ENCODE measurements at regions not wholly inside any gene's neighbourhood (a gene's known extent, or its start where the extent isn't known, plus 50 kb on each side); places are given as distances from the start of the nearest gene placed in this dataset.

- no peak for DNase-seq
Measured at GRCh38 chr6:139648430-139649000, 274.1 kb upstream of the CITED2 start.

GRCh38 chr6:139647841-139648240, 273.4 kb upstream of the CITED2 start:
- DNase-seq: no peak

- no peak for DNase-seq
Measured at GRCh38 chr6:139647016-139647415, 272.6 kb upstream of the CITED2 start.

DNA sequence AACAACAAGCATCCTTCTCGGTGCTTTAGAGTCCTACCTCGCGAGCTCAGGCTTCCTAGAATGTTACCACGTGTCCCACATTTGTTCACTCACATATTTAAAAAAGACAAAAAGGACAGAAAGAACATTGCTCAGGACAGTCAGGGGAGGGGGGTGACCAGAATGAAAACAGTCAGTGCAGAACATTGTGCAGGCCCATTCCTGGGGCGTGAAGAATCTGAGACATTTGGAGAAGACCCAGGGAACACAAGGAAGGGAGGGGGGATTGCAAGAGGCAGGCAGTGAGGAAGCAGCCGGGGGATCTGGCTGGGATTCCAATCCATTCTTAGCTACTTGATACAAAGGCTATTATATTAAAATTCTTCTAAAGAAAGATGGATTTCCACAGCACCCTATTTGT, 270.4 kb upstream of the CITED2 start:
- no peak for DNase-seq

DNA sequence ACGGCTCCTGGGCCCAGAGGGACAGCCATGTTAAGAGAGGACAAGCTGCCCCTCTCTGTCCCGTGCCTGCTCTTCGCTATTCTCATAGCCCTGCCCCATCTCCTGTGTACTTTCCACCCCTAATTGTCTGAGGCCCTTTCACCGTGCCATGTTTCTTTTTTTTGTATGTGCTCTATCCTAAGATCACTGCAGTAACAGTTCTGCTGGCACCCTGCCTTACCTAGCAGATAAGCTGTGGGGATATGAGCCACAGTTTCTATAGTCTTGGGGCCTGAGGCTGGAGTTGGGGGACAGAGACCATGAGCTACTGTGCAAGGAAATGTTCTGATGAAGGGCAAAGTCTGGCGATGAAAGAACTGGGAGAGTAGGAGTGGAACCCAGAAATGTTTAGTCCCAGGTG, 269.5 kb upstream of the CITED2 start:
- DNase-seq: no peak

- no peak for DNase-seq
Measured at GRCh38 chr6:139642346-139642745, 267.9 kb upstream of the CITED2 start.

DNA sequence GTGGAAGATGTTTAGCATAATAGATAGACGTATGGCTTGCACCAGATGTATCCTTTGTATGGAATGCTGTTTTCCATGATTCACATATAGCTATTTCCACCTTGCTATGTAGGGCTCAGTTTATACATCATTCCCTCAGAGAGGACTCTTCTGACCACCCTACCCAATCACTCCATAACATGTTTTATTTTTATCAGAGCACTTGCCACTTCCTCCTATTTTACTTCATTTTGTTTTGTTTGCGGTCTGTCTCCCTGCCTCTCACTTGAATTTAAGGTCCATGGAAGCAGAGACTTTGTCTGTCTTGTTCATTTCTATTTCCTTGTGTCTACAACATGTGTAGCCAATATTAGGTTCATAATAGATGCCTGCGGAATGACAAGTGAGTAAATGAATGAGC, 266.9 kb upstream of the CITED2 start:
- DNase-seq: no peak

GRCh38 chr6:139640921-139641320, 266.5 kb upstream of the CITED2 start:
- DNase-seq: no peak

GRCh38 chr6:139640448-139640847, 266.0 kb upstream of the CITED2 start:
- DNase-seq: no peak

- no peak for DNase-seq
Measured at GRCh38 chr6:139639507-139639906, 265.1 kb upstream of the CITED2 start.

DNA sequence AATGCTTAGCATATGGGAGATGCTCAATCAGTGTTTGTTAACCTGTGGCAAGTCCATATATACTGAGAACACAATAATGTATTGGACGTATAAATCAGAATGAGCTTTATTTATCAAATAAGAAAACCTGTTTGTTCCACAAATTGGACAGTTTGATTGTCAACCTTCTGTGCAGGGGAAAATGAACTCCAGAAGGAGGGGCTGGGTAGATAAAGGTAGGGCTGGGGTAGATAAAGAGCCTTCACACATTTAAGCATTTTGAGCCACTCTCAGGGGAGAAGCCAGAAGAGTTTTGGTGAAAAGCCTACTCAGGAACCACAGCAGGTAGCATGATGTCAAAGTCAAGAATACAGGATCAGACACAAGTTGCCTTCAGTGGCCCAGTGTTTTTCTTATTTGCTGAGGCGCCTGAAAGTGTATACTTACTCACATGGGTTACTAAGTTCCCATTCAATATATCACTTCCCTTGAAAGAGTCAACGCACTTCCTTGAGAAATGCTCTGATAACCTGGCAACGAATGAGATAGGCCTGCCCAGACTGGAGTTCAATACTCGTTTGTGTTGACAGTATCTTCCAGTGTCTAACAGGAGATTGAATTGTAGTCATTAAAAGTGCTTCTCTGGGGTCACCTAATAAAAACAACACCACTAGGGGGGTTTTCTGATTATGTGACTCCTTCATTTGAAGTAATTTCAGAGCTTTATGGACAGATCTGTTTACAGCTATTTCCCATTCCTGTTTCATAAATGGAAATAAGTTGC, 263.9 kb upstream of the CITED2 start:
- no peak for DNase-seq

DNA sequence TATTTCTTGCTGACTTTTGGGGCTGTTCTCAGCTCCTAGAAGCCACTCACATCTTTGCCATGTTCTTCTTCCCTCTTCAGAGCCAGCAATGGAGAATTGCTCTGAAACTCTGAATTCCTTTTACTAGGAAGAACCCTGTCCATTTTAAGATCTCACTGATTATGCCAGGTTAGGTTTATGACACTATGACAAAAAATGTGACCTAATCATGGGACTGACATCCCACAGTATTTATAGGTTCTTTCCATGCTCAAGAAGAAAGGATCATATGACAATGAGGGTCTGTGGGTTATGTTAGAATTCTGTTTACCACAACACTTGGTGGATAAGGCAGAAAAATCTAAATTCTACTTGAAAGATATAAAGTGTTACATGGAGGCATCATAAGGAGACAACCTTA, 263.3 kb upstream of the CITED2 start:
- DNase-seq: no peak

- DNase-seq: no peak
Measured at GRCh38 chr6:139636391-139636790, 261.9 kb upstream of the CITED2 start.

GRCh38 chr6:139635401-139636130, 261.1 kb upstream of the CITED2 start:
- no peak for DNase-seq

GRCh38 chr6:139632840-139633239, 258.4 kb upstream of the CITED2 start:
- no peak for DNase-seq

DNA sequence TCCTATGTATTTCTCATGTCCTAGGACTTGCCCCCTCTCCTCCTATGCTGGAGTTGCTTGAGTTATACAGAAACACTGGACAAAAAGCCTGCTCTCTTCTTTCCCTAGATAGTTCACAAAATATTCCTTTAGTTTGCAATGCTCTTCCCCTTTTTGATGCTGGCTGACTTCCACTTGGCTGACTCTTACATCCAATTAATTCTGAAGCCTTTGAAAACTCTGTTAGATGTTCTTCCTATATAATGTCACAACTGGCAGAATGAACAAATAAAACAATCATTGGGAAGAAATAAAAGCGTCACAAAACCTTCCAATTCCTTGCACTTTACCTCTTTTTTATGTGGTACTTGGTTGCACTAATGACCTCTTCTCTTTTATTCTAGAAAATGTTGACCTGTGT, 253.8 kb upstream of the CITED2 start:
- no peak for DNase-seq

GRCh38 chr6:139627091-139627490, 252.6 kb upstream of the CITED2 start:
- DNase-seq: no peak

- DNase-seq: no peak
Measured at GRCh38 chr6:139625998-139626975, 251.8 kb upstream of the CITED2 start.

DNA sequence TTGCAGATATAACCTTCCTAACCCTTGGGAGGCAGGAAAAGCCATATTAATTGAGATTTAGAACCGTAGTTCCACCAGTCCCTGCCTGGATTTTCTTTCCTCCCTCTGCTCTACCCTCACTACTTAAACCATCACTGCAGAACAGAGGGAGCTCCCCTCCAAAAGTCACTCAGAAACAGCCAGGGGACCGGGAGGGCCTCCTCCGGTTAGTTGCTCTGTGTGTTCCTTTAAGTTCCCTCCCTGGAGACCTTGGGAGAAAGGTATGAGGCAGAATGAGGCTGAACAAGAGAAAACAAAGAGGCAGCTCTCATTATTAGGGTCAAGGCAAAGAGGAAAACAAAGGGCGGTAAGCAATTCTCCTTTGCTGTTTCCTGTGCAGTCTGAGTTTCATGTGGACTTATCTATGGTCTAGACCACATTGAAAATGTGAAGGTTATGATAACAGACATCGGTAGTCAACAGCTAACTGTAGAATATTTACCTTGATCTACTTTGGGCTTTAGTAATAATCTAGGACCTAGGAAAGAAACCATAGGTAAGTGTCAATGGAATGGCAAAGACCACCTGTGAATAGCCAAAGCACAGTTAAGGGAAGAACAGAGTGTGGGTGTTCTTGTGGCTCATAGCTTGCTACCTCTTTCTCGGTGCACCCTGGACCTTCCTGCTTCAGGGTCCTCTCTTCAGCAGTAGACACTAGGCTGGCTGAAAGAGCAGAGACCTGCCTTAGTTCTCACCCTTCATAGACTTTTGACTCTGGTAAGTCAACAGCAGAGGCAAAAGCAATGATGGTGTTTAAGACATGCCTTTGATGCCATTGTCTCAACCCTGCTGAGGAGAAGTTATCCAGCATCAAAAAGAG, 250.9 kb upstream of the CITED2 start:
- no peak for DNase-seq

- no peak for DNase-seq
Measured at GRCh38 chr6:139623372-139623771, 248.9 kb upstream of the CITED2 start.

- DNase-seq: no peak
Measured at GRCh38 chr6:139613496-139613895, 239.0 kb upstream of the CITED2 start.

DNA sequence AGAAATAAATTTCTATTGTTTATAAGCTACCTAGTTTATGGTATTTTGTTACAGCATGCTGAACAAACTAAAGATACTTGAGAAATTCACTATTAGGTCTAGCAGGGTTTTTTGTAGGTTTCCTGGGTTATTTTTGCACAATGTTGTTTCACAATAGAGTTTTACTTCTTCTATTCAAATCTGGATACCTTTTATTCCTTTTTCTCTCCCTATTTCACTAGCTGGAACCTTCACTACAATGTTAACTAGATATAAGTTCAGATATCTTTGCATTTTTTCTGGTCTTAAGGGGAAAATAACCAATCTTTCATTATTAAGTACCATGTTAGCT, 237.7 kb upstream of the CITED2 start:
- no peak for DNase-seq
